NCI-H2107 treated with DMSO at 0.1 percent for 48 hours (cell line): ENCODE measurements at regions not wholly inside any gene's neighbourhood (a gene's known extent, or its start where the extent isn't known, plus 50 kb on each side); places are given as distances from the start of the nearest gene placed in this dataset.

Experiments
- DNase-seq: peaks from one replicate; lab custom pipeline; 2025; ENCODE audit not compliant: unreplicated experiment; lab: John Stamatoyannopoulos, UW

DNA sequence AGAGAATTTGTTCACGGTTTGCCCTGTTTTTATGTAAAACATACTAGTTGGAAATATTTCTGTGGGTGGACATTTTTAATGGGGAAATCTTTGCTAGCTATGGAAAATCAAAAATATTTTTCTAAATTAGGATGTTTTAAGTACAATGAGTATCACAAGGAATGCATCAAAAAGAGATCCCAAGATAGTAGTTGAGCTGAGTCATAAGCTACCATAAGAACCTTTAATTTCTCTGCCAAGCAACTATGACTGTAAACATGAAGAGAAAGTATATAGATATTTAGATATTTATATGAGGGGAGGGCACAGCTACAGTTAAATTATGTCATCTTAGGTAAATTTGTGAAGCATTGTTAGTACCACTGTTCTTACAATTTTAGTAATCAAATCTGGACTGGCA is 646.2 kb downstream of the XIRP2 start:
- DNase-seq, result no peak

DNA sequence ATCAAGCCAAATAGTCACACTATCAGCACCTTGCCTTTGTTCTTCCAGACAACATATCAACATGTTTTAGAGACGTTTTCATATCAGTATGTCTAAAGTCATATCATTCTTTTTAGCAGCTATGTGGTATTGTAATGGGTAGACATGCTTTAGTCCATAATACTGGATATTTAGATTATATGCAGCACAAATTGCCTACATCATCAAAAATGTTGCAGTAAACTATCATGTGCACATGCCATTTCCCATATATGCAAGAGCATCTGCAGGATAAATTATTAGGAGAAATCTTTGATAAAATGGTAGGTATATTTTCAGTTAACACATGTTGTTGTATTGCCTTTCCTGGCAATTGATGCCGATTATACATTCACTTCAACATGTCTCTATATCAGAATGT is 636.5 kb downstream of the XIRP2 start:
- no peak for DNase-seq

DNA sequence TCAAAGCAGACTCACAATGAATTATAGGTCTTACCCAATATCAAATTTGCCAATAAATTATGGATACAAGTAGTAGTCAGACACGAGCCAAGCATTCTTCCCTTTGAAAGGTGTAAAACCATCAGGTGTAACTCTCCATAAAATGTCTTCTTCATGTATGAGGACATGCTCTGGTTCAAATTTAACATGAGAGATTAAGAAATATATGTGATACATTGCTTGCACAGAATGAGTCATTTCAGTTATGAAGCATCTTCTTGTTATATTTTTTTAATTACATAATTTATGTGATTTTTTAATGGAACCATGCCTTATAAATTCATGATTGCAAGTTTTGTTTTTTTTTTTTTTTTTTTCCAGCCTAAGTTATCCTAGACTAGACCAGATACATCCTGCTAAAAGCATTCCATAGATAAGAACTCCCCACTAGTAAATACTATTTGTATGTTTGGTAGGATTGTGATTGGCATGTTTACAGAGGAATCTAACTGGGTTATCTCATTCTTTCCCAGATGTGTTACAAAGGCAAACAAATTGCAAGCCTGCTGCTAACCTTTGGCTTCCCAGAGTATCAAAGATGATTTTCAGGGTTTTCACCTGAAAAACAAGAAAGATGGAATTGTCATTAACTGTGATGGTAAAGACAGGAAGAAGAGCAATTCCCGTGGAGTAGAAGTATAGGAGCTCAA is 621.9 kb downstream of the XIRP2 start:
- DNase-seq, result no peak

DNA sequence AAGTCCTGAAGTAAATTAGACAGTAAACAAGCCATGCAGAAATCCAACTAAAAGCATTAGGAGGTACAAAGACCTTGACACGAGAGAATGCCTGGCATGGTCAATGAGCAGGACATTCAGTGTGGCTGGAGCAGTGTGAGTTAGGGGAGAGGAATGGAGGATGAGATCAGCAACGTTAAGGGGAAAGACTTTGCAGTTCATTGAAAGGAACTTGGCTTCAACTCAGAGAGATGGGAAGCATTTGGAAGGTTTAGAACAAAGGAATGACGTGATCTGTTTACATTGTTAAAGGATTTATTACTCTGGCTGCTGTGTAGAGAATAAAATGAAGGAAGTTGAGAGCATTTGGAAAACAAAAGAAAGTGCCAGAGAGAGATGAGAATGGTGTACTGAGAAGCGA is 621.3 kb downstream of the XIRP2 start:
- peak; percentile 27 for DNase-seq

DNA sequence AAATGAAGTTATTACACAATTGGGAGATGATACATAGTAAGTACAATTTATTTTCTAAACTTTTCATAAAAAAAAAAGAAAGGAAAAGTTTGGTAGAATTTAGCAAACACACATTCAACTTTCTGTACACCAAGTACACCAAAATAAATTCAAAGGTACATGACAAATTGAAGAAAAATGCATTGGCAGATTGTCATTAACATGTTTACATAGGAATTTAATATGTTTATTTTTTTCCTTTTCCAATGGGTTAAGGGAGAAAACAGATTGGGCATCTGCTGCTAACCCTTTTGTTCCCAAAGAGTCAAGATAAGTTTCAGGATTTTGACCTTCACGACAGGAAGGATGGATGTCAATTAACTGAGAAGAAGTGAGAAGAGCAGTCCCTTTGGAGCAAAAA is 620.4 kb downstream of the XIRP2 start:
- no peak for DNase-seq

DNA sequence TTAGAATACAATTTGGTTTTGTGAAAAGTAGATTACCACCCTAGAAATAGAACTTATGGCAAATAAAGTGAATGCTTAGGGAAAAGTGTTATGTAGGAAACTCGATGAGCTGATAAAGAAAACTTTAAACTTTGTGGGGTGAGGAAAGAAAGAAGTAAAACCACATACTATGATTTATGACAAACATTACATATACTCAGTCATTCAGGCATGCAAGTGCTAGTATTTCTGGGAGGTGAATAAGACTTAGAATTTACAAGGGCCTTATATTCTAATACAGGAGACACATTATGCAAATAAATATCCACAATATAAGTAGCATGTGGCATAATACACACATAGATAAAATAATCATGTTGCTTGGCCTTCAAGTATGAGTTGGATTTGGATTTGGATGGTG is 618.1 kb downstream of the XIRP2 start:
- no peak for DNase-seq

DNA sequence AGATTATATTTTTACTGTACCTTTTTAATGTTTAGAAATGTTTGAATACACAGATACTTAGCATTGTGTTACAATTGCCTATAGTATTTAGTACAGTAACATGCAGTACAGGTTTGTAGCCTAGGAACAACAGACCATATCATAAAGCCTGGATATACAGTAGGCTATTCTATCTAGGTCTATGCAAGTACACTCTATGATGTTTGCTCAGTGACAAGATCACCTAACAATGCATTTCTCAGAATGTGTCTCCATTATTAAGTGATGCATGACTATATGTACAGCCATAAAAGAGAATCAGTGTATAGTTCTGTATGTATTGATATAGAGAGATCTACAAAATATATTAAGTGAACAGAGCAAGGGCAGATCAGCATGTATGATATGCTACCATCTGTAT is 616.4 kb downstream of the XIRP2 start:
- DNase-seq, result no peak

DNA sequence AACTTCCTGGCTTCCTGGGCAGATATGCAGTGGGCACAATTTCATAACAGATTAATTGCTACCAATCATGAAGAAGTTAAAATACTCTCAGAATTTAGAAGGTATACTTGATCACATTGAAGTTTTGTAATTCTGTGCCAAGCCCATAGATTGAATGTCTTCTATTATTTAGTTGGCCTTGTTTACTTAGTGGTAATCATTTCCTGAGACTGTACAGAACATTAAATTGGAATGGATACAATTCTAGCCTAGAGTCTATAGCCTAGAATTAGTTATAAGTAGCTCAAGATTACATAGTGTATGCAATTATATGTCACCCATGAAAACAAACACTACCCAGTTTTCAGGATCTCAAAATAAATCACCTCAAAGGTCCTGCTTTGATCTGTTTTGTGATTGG is 615.8 kb downstream of the XIRP2 start:
- DNase-seq, result no peak

DNA sequence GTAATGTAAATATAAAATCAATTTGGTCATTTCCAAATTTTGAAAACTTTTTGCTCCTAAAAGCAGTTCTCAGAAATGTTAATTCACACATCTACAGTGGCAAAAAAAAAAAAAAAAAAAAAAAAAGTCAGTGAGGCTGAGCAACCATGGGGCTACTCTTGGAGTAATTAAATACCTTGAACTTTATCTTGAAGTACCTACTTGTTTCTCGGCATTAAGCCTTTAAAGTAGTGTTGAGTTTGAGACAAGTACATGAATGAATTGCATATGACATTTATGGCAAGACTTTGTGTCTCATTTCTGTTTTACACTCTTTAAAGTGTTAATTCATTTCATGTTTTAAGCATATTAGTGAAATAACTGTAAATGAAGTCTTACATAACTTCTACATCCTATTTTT is 613.3 kb downstream of the XIRP2 start:
- no peak for DNase-seq

DNA sequence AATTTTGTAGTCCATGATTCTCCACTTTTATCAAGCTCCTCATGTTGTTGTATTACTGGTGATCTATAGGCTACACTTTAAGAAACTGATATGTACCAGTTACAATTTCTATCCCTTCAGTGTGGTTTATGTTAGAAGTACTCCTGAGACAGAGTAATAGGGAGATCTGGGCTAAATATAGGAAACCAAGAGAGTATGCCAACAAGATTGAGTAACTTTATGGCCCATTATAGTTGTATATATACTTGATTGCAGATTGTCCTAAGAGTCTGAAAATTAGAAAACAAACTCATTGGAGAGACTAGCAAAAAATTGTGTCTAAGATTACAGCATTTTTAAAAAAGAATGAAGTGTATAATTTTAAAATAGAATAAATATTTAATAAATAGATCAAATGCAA is 605.6 kb downstream of the XIRP2 start:
- DNase-seq, result no peak

DNA sequence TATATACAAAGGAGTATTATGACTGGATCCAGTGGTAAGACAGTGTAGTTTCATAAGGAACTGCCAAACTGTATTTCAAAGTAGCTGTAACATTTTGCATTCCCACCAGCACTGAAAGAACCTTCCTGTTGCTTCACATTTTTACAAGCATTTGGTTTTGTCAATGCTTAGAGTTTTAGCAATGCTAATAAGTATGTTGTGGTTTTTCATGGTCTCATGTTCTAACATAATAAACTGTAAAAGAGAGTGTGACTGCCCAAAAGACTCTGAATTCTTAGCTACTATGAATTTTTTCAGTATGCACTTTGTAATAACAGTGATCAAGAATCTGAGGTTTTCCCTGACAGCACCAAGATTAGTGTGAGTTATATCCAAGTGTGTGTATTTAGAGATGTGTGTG is 604.2 kb downstream of the XIRP2 start:
- DNase-seq, result no peak

DNA sequence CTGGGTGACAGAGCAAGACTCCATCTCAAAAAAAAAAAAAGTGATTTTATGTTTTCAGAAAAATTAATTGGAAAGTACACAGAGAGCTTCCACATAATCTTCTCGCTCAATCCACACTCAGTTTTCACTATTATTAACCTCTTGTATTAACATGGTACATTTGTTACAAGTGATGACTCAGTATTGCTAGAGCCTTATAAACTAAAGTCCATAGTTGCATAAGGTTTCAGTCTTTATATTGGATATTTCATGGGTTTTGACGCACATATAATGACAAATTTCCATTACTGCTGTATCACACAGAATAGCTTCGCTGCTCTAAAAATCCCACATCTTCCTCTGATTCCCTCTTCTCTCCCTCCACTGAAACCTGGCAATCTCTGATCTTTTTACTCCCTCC is 603.5 kb downstream of the XIRP2 start:
- no peak for DNase-seq

DNA sequence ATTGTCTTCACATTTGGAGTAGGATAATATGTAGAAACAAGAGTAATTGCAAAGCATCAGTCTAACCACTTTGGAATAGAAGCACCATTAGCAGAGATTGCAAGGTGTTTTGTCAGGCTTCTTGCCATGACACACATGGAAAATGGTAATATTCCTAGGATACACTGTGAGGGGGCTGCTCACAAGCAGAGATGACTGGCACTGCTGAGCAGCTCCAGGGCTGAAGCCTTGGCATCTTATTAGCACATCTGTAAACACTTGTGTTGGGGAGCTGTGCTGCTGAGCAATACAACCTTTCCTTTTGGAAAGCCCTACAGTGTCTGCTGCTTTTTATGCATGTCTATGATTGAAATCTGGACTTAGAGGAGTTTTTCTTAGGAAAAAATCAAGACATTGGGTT is 602.2 kb downstream of the XIRP2 start:
- no peak for DNase-seq

DNA sequence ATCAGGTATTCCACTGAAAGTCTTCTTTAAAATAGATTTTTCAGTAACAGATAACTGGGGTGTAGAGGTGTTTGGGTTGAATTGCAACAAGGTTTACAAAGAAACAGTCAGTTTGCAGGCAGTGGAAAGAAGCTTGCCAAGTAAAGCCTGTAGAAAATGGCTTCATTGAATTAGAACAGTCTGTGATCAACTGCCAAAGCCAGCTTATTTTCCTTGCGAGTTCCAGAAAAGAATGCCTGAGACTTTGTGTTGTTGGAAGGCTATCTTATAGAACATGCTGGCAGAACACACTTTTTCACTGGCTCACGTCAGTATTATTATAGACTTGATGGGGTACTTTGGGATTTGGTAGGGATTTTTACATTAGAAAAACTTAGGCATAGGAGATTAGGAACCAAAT is 601.0 kb downstream of the XIRP2 start:
- DNase-seq, result no peak

DNA sequence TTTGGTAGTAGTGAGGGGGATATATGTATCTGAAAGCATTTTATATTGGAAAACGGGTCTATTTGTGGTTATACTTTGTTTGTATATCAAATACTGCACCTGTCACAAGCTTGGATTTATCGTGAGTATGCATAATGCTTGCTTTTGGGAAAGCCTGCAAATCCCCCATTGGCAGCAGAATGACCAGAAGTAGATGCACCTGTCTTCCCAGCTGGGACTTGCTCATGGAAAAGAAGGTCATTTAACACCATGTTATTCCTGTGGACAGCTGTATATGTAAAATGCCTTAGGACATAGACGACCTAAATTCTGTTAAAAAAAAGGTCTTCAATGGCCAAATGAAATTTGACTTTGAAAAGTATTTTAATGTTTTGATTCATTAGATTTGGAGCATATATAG is 599.4 kb downstream of the XIRP2 start:
- no peak for DNase-seq

DNA sequence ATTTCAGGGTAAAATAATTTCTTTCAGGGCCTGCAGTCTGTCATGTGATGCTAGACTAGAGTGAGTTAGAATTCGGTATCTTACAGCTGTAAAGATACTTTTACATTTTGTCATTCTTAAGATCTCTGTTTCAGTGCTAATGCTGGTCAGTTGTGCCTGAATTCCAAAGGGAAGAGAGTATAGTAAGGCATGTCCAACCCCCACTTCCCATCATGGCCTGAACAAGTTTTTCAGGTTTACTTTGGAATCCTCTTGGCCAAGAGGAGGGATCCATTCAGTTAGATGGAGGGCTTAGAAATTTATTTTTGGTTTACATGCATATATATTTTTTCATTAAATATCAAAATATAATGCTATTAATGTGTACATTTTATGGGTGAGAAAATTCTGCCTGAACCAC is 596.6 kb downstream of the XIRP2 start:
- DNase-seq, result no peak

DNA sequence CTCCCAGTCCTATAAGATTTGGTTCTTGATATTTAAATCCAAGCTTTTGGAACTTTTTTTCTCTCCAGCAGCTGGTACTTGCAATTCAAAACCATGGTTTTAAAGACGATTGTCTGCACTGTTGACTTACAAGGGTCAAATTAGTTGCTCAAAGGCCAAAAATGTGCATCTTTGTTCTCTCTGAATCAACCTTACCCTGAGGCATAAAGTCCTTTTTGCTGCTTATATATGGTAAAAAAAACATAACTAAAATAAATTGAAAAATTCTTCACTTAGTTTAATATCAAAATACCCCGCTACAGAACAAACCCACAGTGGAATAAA is 592.7 kb downstream of the XIRP2 start:
- DNase-seq, result no peak

DNA sequence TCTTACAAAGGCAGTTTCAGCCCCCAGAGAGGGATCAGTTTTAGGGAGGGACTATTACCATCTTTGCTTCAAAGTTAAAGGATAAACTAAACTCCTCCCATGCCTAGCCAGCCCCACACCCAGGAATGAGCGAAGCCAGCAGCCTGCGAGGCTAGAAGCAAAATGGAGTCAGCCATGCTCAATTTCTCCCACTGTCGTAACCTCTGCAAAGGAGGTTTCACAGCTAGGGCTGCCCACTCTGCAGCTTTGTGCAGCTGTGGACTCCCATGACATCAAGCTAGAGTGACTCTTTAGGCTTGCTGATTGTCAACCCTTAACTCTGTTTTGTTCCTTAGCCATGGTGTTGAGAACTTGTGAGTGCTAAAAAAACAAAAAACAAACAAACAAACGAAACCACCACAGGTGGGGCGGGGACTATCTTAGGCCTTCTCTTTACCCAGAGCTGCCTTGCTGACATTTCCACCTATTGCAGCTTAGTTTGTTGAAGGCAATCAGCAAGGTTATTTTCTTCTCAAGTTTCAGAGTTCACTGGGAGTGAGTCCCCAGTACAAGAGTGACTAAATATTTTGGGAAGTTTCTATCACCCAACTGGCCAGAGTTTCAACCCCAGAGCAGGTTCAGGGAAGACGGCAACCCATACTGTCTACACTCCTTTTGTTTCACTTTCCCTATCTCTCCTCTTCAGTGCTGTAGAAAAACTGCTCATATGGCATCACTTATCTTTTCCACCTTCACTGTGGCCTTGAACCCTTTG is 592.1 kb downstream of the XIRP2 start:
- DNase-seq, result peak; percentile 20

DNA sequence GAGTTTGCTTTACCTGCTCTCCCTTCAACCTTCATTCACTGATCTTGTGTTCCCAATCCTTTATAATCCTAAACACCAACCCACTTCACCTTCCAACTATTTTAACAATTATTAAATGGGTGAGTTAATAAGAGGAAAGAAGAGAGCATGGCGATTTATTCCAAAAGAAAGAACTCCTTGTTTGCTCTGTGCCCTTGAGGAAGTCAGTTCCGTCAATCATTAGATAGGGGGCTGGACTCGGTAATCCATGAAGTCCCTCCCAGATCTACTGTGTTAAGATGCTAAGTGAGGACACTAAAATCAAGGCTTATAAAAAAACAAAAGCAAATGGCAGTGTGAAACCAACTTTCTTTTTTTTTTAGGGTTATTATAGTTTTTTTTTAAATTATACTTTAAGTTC is 589.9 kb downstream of the XIRP2 start:
- DNase-seq, result no peak

DNA sequence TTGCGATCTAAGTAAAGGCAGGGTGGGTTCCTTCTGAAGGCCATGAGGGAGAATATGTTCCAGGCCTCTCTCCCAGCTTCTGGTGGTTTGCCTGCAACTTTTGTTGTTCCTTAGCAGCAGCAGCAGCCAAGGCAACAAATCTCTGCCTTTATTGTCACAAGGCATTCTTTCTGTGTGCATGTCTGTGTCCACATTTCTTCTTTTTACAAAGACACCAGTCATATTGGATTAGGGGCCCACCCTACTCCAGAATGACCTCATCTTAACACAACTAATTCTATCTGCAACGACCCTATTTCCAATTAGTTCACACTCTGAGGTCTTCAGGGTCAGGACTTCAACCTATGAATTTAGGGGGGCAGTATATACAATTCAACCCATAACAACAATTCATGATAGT is 587.5 kb downstream of the XIRP2 start:
- DNase-seq, result no peak

DNA sequence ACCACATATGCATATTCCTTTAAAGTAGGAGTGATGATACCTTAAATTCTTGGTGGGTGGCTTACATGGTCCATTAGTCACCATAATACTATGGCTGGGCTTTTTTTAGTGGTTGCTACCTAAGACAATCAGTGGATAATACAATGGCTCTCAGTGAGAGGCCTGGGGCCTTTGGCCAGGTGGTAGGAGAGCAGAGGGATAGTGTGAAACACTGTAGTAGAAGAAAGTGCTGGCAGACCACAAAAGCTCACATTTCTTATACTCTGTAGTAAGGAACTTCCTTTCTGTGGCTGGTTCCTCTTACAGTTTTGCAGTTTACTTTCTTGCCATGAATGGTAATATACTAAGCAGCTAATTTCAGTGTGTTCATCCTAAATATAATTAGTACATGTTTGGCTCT is 583.5 kb downstream of the XIRP2 start:
- no peak for DNase-seq

DNA sequence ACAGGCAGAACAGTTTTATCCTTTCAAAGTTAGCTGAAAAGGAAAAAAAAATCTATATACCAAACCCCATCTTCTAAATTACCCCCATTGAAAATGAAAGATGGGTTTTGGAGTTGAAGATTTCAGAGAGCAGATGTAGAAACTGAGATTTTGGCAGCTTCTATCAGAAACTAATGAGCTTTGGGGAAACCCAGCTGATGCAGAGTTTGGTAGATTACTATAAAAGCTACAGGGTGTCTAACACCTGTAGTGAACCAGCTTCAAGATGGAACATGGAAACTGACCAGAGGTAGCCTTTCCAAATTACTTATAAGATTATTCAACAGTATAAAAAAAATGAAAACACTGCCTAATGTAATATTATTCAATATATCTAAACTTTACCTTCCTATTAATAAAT is 583.1 kb downstream of the XIRP2 start:
- DNase-seq, result no peak

DNA sequence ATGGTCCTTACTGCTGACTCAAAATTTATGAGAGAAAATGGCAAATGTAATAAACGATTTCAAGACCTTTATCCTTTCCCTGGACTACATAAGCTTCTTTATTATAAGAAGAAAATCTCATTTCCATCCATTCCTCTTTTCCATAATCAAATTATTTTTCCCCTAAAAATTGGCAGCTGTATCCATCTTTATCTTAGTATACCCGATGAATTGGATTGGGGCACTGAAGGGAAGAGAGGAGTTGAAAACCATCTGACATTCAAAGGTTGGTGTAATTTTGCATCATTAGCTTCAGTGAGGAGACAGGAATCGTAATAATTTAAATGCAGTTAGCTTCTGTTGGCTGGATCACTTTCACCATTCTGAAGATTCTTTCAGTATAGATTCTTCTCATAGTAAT is 574.1 kb downstream of the XIRP2 start:
- DNase-seq, result no peak
